ENCODE measurements at regions not wholly inside any gene's neighbourhood (a gene's known extent, or its start where the extent isn't known, plus 50 kb on each side); places are given as distances from the start of the nearest gene placed in this dataset.

GRCh38 chr20:1777476-1777820 lies 117.8 kb upstream of the SIRPA start:
- TF ChIP-seq TEAD4 (IDR thresholded peaks at IDR 0.05): no peak
- TF ChIP-seq NFIC (IDR thresholded peaks at IDR 0.05): no peak
- TF ChIP-seq CEBPB (IDR thresholded peaks at IDR 0.05): no peak
- TF ChIP-seq EP300 (IDR thresholded peaks at IDR 0.05; ENCODE audit: borderline replicate concordance): no peak
- no peak for TF ChIP-seq ZBTB7A (IDR thresholded peaks at IDR 0.05; ENCODE audit: low read depth)
- TF ChIP-seq USF1 (IDR thresholded peaks at IDR 0.05): no peak
- TF ChIP-seq FOXM1 (IDR thresholded peaks at IDR 0.05; ENCODE audit: borderline replicate concordance, low read depth): no peak
- no peak for TF ChIP-seq EGR1 (IDR thresholded peaks at IDR 0.05)
- no peak for TF ChIP-seq TAF1 (IDR thresholded peaks at IDR 0.05; ENCODE audit: low read depth)
- TF ChIP-seq RAD21 (IDR thresholded peaks at IDR 0.05; ENCODE audit: low read depth): no peak
- TF ChIP-seq MAX (IDR thresholded peaks at IDR 0.05): no peak
- no peak for TF ChIP-seq REST (IDR thresholded peaks at IDR 0.05; ENCODE audit: low read depth)
- no peak for TF ChIP-seq YY1 (IDR thresholded peaks at IDR 0.05; ENCODE audit: low read depth)
- TF ChIP-seq CREB1 (IDR thresholded peaks at IDR 0.05; ENCODE audit: low read depth): no peak
- no peak for TF ChIP-seq TCF12 (IDR thresholded peaks at IDR 0.05; ENCODE audit: low read depth)

- TF ChIP-seq TAF1 (IDR thresholded peaks at IDR 0.05; ENCODE audit: low read depth) (peak; percentile 33; the same call in 1 of the 2 replicates), TEAD4 (IDR thresholded peaks at IDR 0.05) (no peak), NFIC (IDR thresholded peaks at IDR 0.05) (no peak), TCF12 (IDR thresholded peaks at IDR 0.05; ENCODE audit: low read depth) (no peak), RAD21 (IDR thresholded peaks at IDR 0.05; ENCODE audit: low read depth) (peak; percentile 65)
These were observed 118.3 kb upstream of the SIRPA start for GRCh38 chr20:1776681-1777475.

GRCh38 chr20:1775117-1775516 lies 117.5 kb upstream of the SIRPG start:
- TF ChIP-seq CEBPB (IDR thresholded peaks at IDR 0.05): no peak
- TF ChIP-seq TCF12 (IDR thresholded peaks at IDR 0.05; ENCODE audit: low read depth): no peak
- no peak for TF ChIP-seq TEAD4 (IDR thresholded peaks at IDR 0.05)
- TF ChIP-seq NFIC (IDR thresholded peaks at IDR 0.05): no peak
- TF ChIP-seq USF1 (IDR thresholded peaks at IDR 0.05): no peak
- TF ChIP-seq TAF1 (IDR thresholded peaks at IDR 0.05; ENCODE audit: low read depth): no peak
- TF ChIP-seq EP300 (IDR thresholded peaks at IDR 0.05; ENCODE audit: borderline replicate concordance): no peak
- TF ChIP-seq MAX (IDR thresholded peaks at IDR 0.05): no peak
- TF ChIP-seq RAD21 (IDR thresholded peaks at IDR 0.05; ENCODE audit: low read depth): no peak
- TF ChIP-seq CREB1 (IDR thresholded peaks at IDR 0.05; ENCODE audit: low read depth): no peak
- TF ChIP-seq ZBTB7A (IDR thresholded peaks at IDR 0.05; ENCODE audit: low read depth): no peak
- no peak for TF ChIP-seq EGR1 (IDR thresholded peaks at IDR 0.05)
- no peak for TF ChIP-seq FOXM1 (IDR thresholded peaks at IDR 0.05; ENCODE audit: borderline replicate concordance, low read depth)
- no peak for TF ChIP-seq REST (IDR thresholded peaks at IDR 0.05; ENCODE audit: low read depth)
- TF ChIP-seq YY1 (IDR thresholded peaks at IDR 0.05; ENCODE audit: low read depth): no peak

GRCh38 chr20:1774479-1774878 lies 116.9 kb upstream of the SIRPG start:
- TF ChIP-seq TEAD4 (IDR thresholded peaks at IDR 0.05): no peak
- no peak for TF ChIP-seq YY1 (IDR thresholded peaks at IDR 0.05; ENCODE audit: low read depth)
- no peak for TF ChIP-seq CEBPB (IDR thresholded peaks at IDR 0.05)
- TF ChIP-seq USF1 (IDR thresholded peaks at IDR 0.05): no peak
- TF ChIP-seq CREB1 (IDR thresholded peaks at IDR 0.05; ENCODE audit: low read depth): no peak
- no peak for TF ChIP-seq REST (IDR thresholded peaks at IDR 0.05; ENCODE audit: low read depth)
- no peak for TF ChIP-seq TAF1 (IDR thresholded peaks at IDR 0.05; ENCODE audit: low read depth)
- no peak for TF ChIP-seq RAD21 (IDR thresholded peaks at IDR 0.05; ENCODE audit: low read depth)
- no peak for TF ChIP-seq TCF12 (IDR thresholded peaks at IDR 0.05; ENCODE audit: low read depth)
- TF ChIP-seq EGR1 (IDR thresholded peaks at IDR 0.05): no peak
- TF ChIP-seq EP300 (IDR thresholded peaks at IDR 0.05; ENCODE audit: borderline replicate concordance): no peak
- TF ChIP-seq FOXM1 (IDR thresholded peaks at IDR 0.05; ENCODE audit: borderline replicate concordance, low read depth): no peak
- no peak for TF ChIP-seq MAX (IDR thresholded peaks at IDR 0.05)
- TF ChIP-seq ZBTB7A (IDR thresholded peaks at IDR 0.05; ENCODE audit: low read depth): no peak
- TF ChIP-seq NFIC (IDR thresholded peaks at IDR 0.05): no peak
